GM19397 (cell line): ENCODE measurements at regions not wholly inside any gene's neighbourhood (a gene's known extent, or its start where the extent isn't known, plus 50 kb on each side); places are given as distances from the start of the nearest gene placed in this dataset.

Experiments
- ATAC-seq: cut with Tn5 transposase; IDR thresholded peaks from one replicate; pipeline ENCODE4 v1.9.1; 2021; ENCODE audit warnings: mild to moderate bottlenecking, moderate library complexity; ENCODE audit not compliant: unreplicated experiment

- no peak for ATAC-seq
Observed at GRCh38 chr5:89996890-89997289, 412.7 kb downstream of the CETN3 start.

GRCh38 chr5:89996335-89996734, 413.2 kb downstream of the CETN3 start:
- no peak for ATAC-seq

- no peak for ATAC-seq
Observed at GRCh38 chr5:89994266-89994665, 415.3 kb downstream of the CETN3 start.

- no peak for ATAC-seq
Observed at GRCh38 chr5:89992201-89992600, 417.4 kb downstream of the CETN3 start.

- ATAC-seq, result no peak
Observed at GRCh38 chr5:89991592-89991991, 418.0 kb downstream of the CETN3 start.

- ATAC-seq, result no peak
Observed at GRCh38 chr5:89989776-89990175, 419.8 kb downstream of the CETN3 start.

- no peak for ATAC-seq
Observed at GRCh38 chr5:89988998-89989655, 420.4 kb downstream of the CETN3 start.

GRCh38 chr5:89988129-89988810, 421.3 kb downstream of the CETN3 start:
- ATAC-seq, result no peak

GRCh38 chr5:89983216-89983615, 426.3 kb downstream of the CETN3 start:
- ATAC-seq, result no peak

GRCh38 chr5:89981878-89982773, 427.4 kb downstream of the CETN3 start:
- no peak for ATAC-seq

GRCh38 chr5:89981021-89981420, 428.5 kb downstream of the CETN3 start:
- no peak for ATAC-seq

GRCh38 chr5:89973516-89973915, 436.0 kb downstream of the CETN3 start:
- ATAC-seq, result no peak

- ATAC-seq, result no peak
Observed at GRCh38 chr5:89972901-89973300, 436.7 kb downstream of the CETN3 start.

GRCh38 chr5:89968958-89969381, 440.6 kb downstream of the CETN3 start:
- ATAC-seq, result no peak

- no peak for ATAC-seq
Observed at GRCh38 chr5:89967771-89968444, 441.6 kb downstream of the CETN3 start.

- no peak for ATAC-seq
Observed at GRCh38 chr5:89956838-89957237, 452.7 kb downstream of the CETN3 start.

GRCh38 chr5:89954916-89955315, 454.6 kb downstream of the CETN3 start:
- ATAC-seq, result no peak

- no peak for ATAC-seq
Observed at GRCh38 chr5:89951876-89952275, 457.7 kb downstream of the CETN3 start.

- no peak for ATAC-seq
Observed at GRCh38 chr5:89950234-89950633, 459.3 kb downstream of the CETN3 start.

GRCh38 chr5:89948977-89949376, 460.6 kb downstream of the CETN3 start:
- no peak for ATAC-seq

- no peak for ATAC-seq
Observed at GRCh38 chr5:89946916-89947315, 462.6 kb downstream of the CETN3 start.
